ENCODE measurements at regions not wholly inside any gene's neighbourhood (a gene's known extent, or its start where the extent isn't known, plus 50 kb on each side); places are given as distances from the start of the nearest gene placed in this dataset.
"Not testable (repeated sequence)": the region's sequence is repeated elsewhere in the genome, so short reads cannot be mapped to it uniquely, and the experiment has no call there.

DNA sequence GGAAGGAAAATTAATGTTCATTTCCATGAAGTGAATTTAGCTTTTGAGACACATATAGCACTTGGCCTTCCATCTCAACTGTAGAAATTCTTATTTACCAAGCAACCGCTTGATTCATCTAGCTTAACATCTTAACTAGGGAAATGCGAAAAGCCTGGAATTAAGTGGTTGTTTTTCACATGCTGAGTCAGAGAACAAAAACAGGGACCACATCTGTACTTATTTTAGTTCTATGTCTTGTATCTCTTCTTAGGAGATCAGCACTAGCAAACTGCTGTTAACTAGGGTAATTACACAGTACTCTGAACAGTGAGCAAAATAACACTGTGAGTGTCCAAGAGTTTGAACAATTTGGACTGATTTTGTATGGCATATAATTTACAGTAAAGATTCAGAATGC is 590.9 kb upstream of the NRSN1 start:
- no peaks in the 10 kb centered on the region for H3K36me3 ChIP-seq (ENCODE audit: control insufficient read depth in 4 of 4, insufficient read depth in 4 of 4, low read length in 4 of 4)
- no peak for ATAC-seq (ENCODE audit: insufficient read depth, low FRiP score)
- DNase-seq = no peak
- no peaks in the 10 kb centered on the region for H3K27me3 ChIP-seq (ENCODE audit: control insufficient read depth in 3 of 3, insufficient read depth in 3 of 3, low read length in 2 of 3)
- H3K27ac ChIP-seq (ENCODE audit: low read depth in 1 of 2, low read length in 1 of 2) = no peak overlapping the region
- H3K9ac ChIP-seq (ENCODE audit: insufficient read depth in 1 of 2, low read length in 2 of 2) = no peak overlapping the region
- WGBS, 2 donors = 96 to 97% methylated on average over 2 of the region's 2 CpGs
- no peak overlapping the region for H3K4me3 ChIP-seq
- peaks cover 0 to 2% (median 0%) of the 10 kb centered on the region in 5 donors for H3K4me1 ChIP-seq (ENCODE audit: control insufficient read depth in 5 of 5, insufficient read depth in 5 of 5, low read length in 5 of 5)
- H3K9me3 ChIP-seq (ENCODE audit: control insufficient read depth in 4 of 4, insufficient read depth in 3 of 4, low read length in 3 of 4) = no peaks in the 10 kb centered on the region
- TF ChIP-seq, protein P1, sequence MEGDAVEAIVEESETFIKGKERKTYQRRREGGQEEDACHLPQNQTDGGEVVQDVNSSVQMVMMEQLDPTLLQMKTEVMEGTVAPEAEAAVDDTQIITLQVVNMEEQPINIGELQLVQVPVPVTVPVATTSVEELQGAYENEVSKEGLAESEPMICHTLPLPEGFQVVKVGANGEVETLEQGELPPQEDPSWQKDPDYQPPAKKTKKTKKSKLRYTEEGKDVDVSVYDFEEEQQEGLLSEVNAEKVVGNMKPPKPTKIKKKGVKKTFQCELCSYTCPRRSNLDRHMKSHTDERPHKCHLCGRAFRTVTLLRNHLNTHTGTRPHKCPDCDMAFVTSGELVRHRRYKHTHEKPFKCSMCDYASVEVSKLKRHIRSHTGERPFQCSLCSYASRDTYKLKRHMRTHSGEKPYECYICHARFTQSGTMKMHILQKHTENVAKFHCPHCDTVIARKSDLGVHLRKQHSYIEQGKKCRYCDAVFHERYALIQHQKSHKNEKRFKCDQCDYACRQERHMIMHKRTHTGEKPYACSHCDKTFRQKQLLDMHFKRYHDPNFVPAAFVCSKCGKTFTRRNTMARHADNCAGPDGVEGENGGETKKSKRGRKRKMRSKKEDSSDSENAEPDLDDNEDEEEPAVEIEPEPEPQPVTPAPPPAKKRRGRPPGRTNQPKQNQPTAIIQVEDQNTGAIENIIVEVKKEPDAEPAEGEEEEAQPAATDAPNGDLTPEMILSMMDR (IDR thresholded peaks at IDR 0.05; ENCODE audit: control extremely low read depth, extremely low read depth) = no peak

GRCh38 chr6:23537828-23538227 is 588.2 kb upstream of the NRSN1 start:
- no peak for ATAC-seq (ENCODE audit: insufficient read depth, low FRiP score)
- DNase-seq = no peak
- H3K27me3 ChIP-seq (ENCODE audit: control insufficient read depth in 3 of 3, insufficient read depth in 3 of 3, low read length in 2 of 3) = no peaks in the 10 kb centered on the region
- H3K27ac ChIP-seq (ENCODE audit: low read depth in 1 of 2, low read length in 1 of 2) = no peak overlapping the region
- no peaks in the 10 kb centered on the region for H3K4me1 ChIP-seq (ENCODE audit: control insufficient read depth in 5 of 5, insufficient read depth in 5 of 5, low read length in 5 of 5)
- H3K36me3 ChIP-seq (ENCODE audit: control insufficient read depth in 4 of 4, insufficient read depth in 4 of 4, low read length in 4 of 4) = no peaks in the 10 kb centered on the region
- TF ChIP-seq, protein P1 (IDR thresholded peaks at IDR 0.05; ENCODE audit: control extremely low read depth, extremely low read depth) = no peak
- H3K4me3 ChIP-seq = no peak overlapping the region
- H3K9ac ChIP-seq (ENCODE audit: insufficient read depth in 1 of 2, low read length in 2 of 2) = no peak overlapping the region
- H3K9me3 ChIP-seq (ENCODE audit: control insufficient read depth in 4 of 4, insufficient read depth in 3 of 4, low read length in 3 of 4) = no peaks in the 10 kb centered on the region

DNA sequence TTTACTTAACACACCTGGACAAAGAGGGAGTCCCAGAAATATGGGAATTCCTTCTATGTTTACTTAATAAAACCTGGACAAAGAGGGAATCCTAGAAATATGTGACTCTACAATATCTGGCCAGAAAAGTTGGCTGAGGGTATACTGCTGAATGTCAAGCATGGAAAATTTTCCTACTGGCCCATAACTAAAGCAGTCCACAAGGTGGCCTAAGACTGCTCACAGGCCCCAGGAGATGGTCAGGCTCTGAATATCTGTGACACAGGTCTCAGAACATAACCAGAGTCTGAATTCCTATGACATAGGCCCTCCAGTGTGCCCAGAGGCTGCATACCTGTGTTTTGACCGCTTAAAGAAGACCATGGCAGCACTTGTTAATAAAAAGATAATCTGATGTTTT is 578.2 kb upstream of the NRSN1 start:
- TF ChIP-seq, protein P1 (IDR thresholded peaks at IDR 0.05; ENCODE audit: control extremely low read depth, extremely low read depth) = no peak
- H3K27ac ChIP-seq (ENCODE audit: low read depth in 1 of 2, low read length in 1 of 2) = no peak overlapping the region
- no peak overlapping the region for H3K4me3 ChIP-seq
- H3K36me3 ChIP-seq (ENCODE audit: control insufficient read depth in 4 of 4, insufficient read depth in 4 of 4, low read length in 4 of 4) = no peaks in the 10 kb centered on the region
- no peak for ATAC-seq (ENCODE audit: insufficient read depth, low FRiP score)
- 80 to 84% methylated on average over 1 of the region's 1 CpG for WGBS, 2 donors
- peak in 2 of 3 donors; percentile 20 to 23 for DNase-seq
- H3K9ac ChIP-seq (ENCODE audit: insufficient read depth in 1 of 2, low read length in 2 of 2) = no peak overlapping the region
- H3K27me3 ChIP-seq (ENCODE audit: control insufficient read depth in 3 of 3, insufficient read depth in 3 of 3, low read length in 2 of 3) = no peaks in the 10 kb centered on the region
- H3K9me3 ChIP-seq (ENCODE audit: control insufficient read depth in 4 of 4, insufficient read depth in 3 of 4, low read length in 3 of 4) = no peaks in the 10 kb centered on the region
- peaks cover 0 to 8% (median 0%) of the 10 kb centered on the region in 5 donors for H3K4me1 ChIP-seq (ENCODE audit: control insufficient read depth in 5 of 5, insufficient read depth in 5 of 5, low read length in 5 of 5)

GRCh38 chr6:23554953-23555352 is 571.1 kb upstream of the NRSN1 start:
- H3K27ac ChIP-seq (ENCODE audit: low read depth in 1 of 2, low read length in 1 of 2); H3K9ac ChIP-seq (ENCODE audit: insufficient read depth in 1 of 2, low read length in 2 of 2); DNase-seq; ATAC-seq (ENCODE audit: insufficient read depth, low FRiP score); H3K4me3 ChIP-seq; H3K36me3 ChIP-seq (ENCODE audit: control insufficient read depth in 4 of 4, insufficient read depth in 4 of 4, low read length in 4 of 4); H3K9me3 ChIP-seq (ENCODE audit: control insufficient read depth in 4 of 4, insufficient read depth in 3 of 4, low read length in 3 of 4); H3K4me1 ChIP-seq (ENCODE audit: control insufficient read depth in 5 of 5, insufficient read depth in 5 of 5, low read length in 5 of 5); H3K27me3 ChIP-seq (ENCODE audit: control insufficient read depth in 3 of 3, insufficient read depth in 3 of 3, low read length in 2 of 3): not testable (repeated sequence)
- 88% methylated on average over 1 of the region's 1 CpG for WGBS, 2 donors

All from lung (tissue), 11 donors.